Activated gamma-delta T cell treated with Interleukin-2 at 50 U/mL for 16 hours (primary cell): ENCODE measurements at regions not wholly inside any gene's neighbourhood (a gene's known extent, or its start where the extent isn't known, plus 50 kb on each side); places are given as distances from the start of the nearest gene placed in this dataset.
A peak's percentile ranks its signal among the peaks of the same experiment; 100 is the strongest.

Experiments used
- DNase-seq: peaks from one replicate; pipeline ENCODE4 v3.0.0-alpha.2; 2020

GRCh38 chr18:46325895-46326294 is 221.7 kb downstream of the HAUS1 start:
- no peak for DNase-seq

GRCh38 chr18:46329736-46330246 is 225.6 kb downstream of the HAUS1 start:
- no peak for DNase-seq

DNA sequence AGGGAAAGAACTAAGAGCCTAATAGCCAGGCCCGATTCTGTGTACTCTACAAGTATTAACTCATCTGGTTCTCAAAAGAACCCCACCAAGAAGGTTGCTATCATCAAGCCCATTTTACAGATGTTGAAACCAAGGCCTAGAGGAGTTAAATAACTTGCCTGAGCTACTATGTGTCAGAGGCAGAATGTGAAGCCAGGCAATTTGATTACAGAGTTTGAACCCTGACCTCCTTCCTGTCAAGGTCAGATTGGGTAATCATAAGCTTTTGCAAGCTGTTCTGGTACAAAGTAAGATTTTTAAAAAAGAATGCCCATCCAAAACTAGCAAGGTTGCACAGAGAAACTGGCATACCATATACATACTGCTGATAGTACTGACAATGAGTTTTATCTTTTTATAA is 227.1 kb downstream of the HAUS1 start:
- no peak for DNase-seq

DNA sequence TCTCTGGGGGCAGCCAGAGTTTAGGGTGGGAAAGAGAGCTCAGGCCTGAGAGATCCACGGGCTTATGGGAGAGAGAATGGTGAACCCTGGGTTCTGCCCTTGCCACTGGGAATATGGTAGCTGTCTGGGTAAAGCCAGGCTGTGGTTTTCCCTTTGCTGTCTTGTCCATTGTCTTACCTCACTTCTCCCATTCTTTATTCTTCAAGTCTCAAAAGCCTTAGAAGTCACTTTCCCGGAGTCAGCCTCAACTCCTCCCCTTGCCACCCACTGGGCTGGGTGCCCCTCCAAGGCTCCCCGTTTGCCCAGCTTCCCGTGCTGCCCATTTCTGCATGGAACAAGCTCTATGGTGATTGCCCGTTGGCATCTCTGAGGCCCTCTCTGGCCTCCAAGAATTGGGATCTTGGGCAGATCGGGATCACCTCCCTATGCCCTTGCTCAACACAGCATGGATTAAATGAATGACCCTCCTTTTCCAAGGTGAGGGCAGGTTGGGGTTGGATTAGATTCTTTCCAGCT is 228.2 kb downstream of the HAUS1 start:
- DNase-seq, result no peak

GRCh38 chr18:46332921-46333341 is 228.7 kb downstream of the HAUS1 start:
- no peak for DNase-seq

- DNase-seq, result no peak
Measured at GRCh38 chr18:46333431-46334135, 229.4 kb downstream of the HAUS1 start.

- no peak for DNase-seq
Measured at GRCh38 chr18:46334868-46335281, 230.7 kb downstream of the HAUS1 start.

DNA sequence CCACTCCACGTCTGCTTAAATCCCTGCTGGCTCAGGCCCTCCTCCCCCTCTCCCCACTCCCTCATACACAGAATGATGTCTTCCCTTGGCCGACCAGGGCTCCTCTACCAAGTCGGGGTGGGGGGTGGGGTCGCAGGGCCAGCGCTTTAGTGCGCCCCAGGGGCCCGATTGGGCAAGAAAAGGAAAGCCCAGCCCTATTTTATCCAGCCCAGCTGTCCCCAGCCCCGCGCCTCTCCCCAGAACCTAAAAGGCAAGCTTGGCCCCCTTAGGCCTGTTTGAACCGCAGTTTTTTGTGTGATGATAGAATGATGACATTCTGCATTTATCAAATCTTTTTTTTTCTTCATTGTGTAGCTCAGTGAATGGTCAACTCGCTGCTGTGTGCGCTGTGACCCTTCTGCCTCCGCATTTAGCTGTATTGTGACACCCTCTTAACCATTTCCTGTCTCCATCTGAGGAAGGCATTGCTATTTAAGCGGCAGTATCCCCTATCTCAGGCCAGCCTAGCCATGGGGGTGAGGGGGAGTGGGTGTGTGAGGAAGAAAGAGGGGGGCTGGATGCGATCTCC is 231.4 kb downstream of the HAUS1 start:
- DNase-seq, result no peak

DNA sequence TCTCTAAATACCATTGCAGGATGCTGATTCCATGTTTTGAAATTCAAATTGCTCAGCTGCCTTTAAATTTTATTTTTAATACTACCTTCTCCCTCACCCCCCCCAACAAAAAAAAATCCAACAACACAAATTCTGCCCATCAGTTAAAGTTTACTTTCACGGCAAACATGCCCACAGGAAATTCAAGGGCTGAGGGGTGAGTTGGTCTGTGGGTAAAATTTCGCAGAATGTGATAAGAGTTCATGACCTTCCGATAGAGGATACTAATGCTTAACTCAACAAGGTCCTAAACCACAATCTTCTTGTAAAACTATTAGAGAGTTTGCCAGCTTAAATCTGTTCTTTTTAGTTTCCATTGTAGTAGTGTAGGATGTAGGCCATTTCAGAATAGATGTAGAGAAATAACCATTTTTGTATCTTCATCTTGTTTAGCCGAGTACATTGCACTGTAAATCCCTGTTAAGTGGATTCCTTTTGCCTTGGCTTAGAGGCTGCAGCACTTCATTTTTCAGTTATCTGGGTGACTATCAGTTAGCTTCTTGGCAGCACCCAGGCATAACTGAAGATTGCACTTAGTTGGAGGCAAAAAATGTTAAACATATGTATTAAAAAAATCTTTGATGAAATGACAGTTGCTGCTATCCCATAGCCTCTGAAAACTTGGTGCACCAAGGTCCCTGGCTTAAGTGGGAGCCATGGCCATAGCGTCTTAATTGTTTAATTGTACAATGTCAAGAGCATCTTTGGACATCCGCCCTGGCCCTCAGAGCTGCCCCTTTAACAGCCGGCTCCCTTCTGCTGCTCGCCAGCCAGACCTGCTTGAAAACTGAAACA is 232.3 kb downstream of the HAUS1 start:
- DNase-seq, result no peak

GRCh38 chr18:46337271-46337670 is 233.1 kb downstream of the HAUS1 start:
- no peak for DNase-seq

DNA sequence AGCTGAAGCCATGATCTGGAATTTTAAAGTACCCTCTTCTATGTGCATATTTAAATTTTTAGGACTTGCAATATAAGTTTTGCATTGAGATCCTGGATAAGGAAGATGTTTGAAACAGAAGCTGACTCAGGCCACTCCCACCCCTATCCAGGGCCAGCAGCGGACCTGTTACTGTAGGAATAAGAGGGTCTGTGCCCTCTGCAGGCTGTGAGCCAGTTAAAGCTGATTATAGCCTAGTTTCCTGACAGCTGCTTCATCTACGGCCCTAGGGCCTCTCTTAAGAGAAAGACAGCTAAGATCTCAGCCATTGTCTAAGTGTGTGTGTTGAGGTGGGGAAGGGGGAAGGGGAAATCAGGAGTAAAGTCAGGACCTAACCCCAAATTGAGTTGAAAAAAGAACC is 234.0 kb downstream of the HAUS1 start:
- no peak for DNase-seq

- DNase-seq, result no peak
Measured at GRCh38 chr18:46338766-46339165, 234.6 kb downstream of the HAUS1 start.

- DNase-seq, result no peak
Measured at GRCh38 chr18:46340716-46341115, 236.5 kb downstream of the HAUS1 start.

GRCh38 chr18:46341986-46342525 is 237.9 kb downstream of the HAUS1 start:
- DNase-seq, result no peak

- DNase-seq, result no peak
Measured at GRCh38 chr18:46343456-46343855, 239.3 kb downstream of the HAUS1 start.

DNA sequence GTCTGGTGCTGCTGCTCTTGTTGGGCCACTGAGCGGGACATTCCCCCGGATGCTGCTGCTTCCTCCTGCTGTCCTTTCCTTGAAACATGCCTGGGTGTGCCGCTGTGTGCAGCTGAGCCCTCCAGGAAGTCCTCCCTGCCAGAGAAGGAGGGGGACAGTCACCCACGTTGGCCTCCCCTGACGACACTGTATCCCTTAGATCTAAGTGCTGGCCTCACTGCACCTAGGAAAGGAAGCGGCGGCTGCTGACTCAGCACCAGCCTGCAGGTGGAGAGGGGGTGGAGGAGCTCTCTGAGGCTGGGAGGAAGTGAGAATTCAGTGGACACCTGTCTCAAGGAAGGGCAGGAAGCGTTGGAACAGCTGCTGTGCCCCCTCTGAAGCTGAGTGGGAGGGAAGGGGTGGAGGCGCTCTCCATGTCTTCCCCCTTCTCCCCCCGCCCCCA is 239.8 kb downstream of the HAUS1 start:
- DNase-seq, result peak; percentile 20

- no peak for DNase-seq
Measured at GRCh38 chr18:46344416-46345180, 240.4 kb downstream of the HAUS1 start.

GRCh38 chr18:46345181-46345465 is 240.9 kb downstream of the HAUS1 start:
- DNase-seq, result no peak

DNA sequence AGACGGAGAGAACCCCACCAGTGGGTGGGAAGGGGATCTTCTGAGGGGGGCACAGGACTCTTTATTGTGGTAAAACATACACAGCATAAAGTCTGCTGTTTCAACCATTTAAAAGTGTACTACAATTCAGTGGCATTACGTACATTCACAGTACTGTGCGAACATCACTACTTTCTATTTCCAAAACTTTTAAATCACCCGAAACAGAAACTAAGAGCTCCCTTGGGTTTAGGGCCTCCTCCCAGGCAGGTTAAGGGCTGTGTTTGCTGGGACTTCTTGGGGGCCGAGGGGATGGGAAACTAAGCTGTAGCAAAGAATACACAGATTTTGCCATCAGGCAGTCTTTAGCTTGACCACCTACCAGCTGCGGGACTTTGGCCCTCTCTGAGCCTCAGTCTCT is 242.0 kb downstream of the HAUS1 start:
- no peak for DNase-seq

GRCh38 chr18:46346896-46347630 is 242.9 kb downstream of the HAUS1 start:
- no peak for DNase-seq

GRCh38 chr18:46350598-46351159 is 246.5 kb downstream of the HAUS1 start:
- DNase-seq, result no peak
